Muscle layer of colon (tissue), 2 donors: ENCODE measurements at regions not wholly inside any gene's neighbourhood (a gene's known extent, or its start where the extent isn't known, plus 50 kb on each side); places are given as distances from the start of the nearest gene placed in this dataset.

Experiments
- H3K27ac ChIP-seq: one replicate; pipeline ENCODE4 v1.7.0; 2013; ENCODE audit warnings: low read depth, mild to moderate bottlenecking, low read length, moderate library complexity
- H3K27me3 ChIP-seq, 2 donors: one replicate each; pipeline ENCODE4 v1.7.0; 2013; ENCODE audit warnings: low read length in 2 of 2, mild to moderate bottlenecking in 2 of 2; ENCODE audit not compliant: insufficient read depth in 2 of 2, control insufficient read depth in 1 of 2
- H3K36me3 ChIP-seq: one replicate; pipeline ENCODE4 v1.7.0; 2013; ENCODE audit warnings: mild to moderate bottlenecking, low read length; ENCODE audit not compliant: insufficient read depth
- H3K4me1 ChIP-seq: one replicate; pipeline ENCODE4 v1.7.0; 2013; ENCODE audit warnings: mild to moderate bottlenecking, low read length; ENCODE audit not compliant: insufficient read depth
- H3K4me3 ChIP-seq, 2 donors: one replicate each; pipeline ENCODE4 v1.7.0; 2013; ENCODE audit warnings: low read length in 2 of 2, low read depth in 1 of 2, mild to moderate bottlenecking in 1 of 2, moderate library complexity in 1 of 2
- H3K9ac ChIP-seq: one replicate; pipeline ENCODE4 v1.7.0; 2013; ENCODE audit warnings: low read length
- H3K9me3 ChIP-seq: one replicate; pipeline ENCODE4 v1.7.0; 2013; ENCODE audit warnings: mild to moderate bottlenecking, low read length
- donor health status: abdominal sarcoma.
- donor health status: Adenocarcinoma of cecum.

- H3K9ac ChIP-seq = no peak overlapping the region
- peaks cover 37% of the 10 kb centered on the region for H3K4me1 ChIP-seq
- no peak overlapping the region for H3K27ac ChIP-seq
These were observed 240.0 kb downstream of the LOXHD1 start for GRCh38 chr18:46416706-46417638.

DNA sequence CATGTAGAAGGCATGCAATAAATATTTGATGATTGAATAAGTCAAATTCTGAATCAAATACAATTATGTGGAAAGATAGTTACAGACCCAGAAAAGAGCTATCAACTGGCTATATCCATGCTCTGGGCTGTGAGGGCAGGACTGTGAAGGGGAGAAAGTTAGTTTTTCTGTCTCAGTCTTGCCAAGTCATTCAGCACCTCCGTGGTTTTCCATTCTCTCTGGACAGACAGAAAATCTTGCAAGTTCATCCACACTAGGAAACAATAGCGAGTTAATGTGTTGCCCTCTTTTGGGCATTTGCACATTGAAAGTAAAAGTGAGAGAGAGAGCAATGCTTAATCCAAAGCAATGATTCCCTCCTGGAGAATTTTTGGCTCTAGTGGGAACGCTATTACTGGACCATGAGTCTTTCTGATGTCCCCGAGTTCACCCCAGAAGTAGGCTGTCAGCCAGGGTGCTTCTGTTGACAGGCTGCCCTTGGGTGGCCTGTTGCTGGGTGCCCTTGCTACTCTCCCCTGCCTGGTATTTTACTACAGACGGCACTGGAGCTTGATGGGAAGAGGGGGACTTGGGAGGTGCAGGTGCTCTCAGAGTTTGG is 238.3 kb downstream of the LOXHD1 start:
- Histone ChIP-seq H3K36me3 (no peaks in the 10 kb centered on the region), H3K27me3 (no peaks in the 10 kb centered on the region), H3K9ac (no peak overlapping the region), H3K4me3 (no peak overlapping the region), H3K4me1 (peaks cover 19% of the 10 kb centered on the region), H3K27ac (peak overlapping the region; percentile 6), H3K9me3 (no peaks in the 10 kb centered on the region)

More at GRCh38 chr18:46416706-46417638, 240.0 kb downstream of the LOXHD1 start:
- H3K36me3 ChIP-seq = no peaks in the 10 kb centered on the region
- no peaks in the 10 kb centered on the region for H3K9me3 ChIP-seq
- no peak overlapping the region for H3K4me3 ChIP-seq
- H3K27me3 ChIP-seq = no peaks in the 10 kb centered on the region

GRCh38 chr18:46419391-46420141 is 237.5 kb downstream of the LOXHD1 start:
- no peak overlapping the region for H3K9ac ChIP-seq
- peak overlapping the region; percentile 6 for H3K27ac ChIP-seq

GRCh38 chr18:46421973-46422551 is 235.0 kb downstream of the LOXHD1 start:
- no peaks in the 10 kb centered on the region for H3K36me3 ChIP-seq
- no peaks in the 10 kb centered on the region for H3K27me3 ChIP-seq
- H3K4me3 ChIP-seq = no peak overlapping the region
- H3K4me1 ChIP-seq = peaks cover 13% of the 10 kb centered on the region
- H3K9ac ChIP-seq = no peak overlapping the region
- no peak overlapping the region for H3K27ac ChIP-seq
- no peaks in the 10 kb centered on the region for H3K9me3 ChIP-seq

More at GRCh38 chr18:46419391-46420141, 237.5 kb downstream of the LOXHD1 start:
- H3K27me3 ChIP-seq = no peaks in the 10 kb centered on the region
- H3K9me3 ChIP-seq = no peaks in the 10 kb centered on the region
- no peak overlapping the region for H3K4me3 ChIP-seq
- no peaks in the 10 kb centered on the region for H3K36me3 ChIP-seq
- H3K4me1 ChIP-seq = peaks cover 13% of the 10 kb centered on the region

DNA sequence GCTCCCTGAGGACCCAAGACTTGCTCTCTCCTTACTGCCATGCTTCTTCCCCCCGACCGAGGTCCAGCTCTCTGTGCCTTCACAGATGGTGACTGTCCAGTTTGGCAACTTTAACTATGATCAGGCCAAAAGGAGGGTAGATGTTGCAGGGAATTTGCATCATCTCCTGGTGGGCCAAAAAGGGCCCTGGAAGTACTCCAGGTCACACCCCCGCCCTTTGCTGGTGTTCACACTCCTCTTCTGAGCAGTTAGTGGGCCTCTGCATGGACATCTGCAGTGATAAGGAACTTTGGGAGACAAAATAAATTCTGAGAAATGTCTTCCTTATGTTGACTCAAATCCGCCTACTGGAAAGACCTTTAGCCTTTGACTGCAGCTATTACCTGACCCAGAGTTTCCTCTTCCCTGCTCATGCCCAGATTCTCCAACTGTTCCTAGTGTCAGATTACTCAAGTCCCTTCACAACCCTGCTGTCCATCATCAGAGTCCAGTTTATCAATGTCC is 234.4 kb downstream of the LOXHD1 start:
- H3K4me1 ChIP-seq = peaks cover 13% of the 10 kb centered on the region
- no peak overlapping the region for H3K4me3 ChIP-seq
- no peaks in the 10 kb centered on the region for H3K36me3 ChIP-seq
- no peak overlapping the region for H3K9ac ChIP-seq
- no peak overlapping the region for H3K27ac ChIP-seq
- no peaks in the 10 kb centered on the region for H3K9me3 ChIP-seq
- H3K27me3 ChIP-seq = no peaks in the 10 kb centered on the region

- Histone ChIP-seq H3K4me3 (no peak overlapping the region), H3K4me1 (peaks cover 13% of the 10 kb centered on the region), H3K9me3 (no peaks in the 10 kb centered on the region), H3K36me3 (no peaks in the 10 kb centered on the region), H3K9ac (no peak overlapping the region), H3K27ac (no peak overlapping the region), H3K27me3 (no peaks in the 10 kb centered on the region)
These were observed 233.7 kb downstream of the LOXHD1 start for GRCh38 chr18:46423226-46423805.

GRCh38 chr18:46424898-46425297 is 232.1 kb downstream of the LOXHD1 start:
- H3K27me3 ChIP-seq = no peaks in the 10 kb centered on the region
- H3K9me3 ChIP-seq = no peaks in the 10 kb centered on the region
- no peak overlapping the region for H3K4me3 ChIP-seq
- no peaks in the 10 kb centered on the region for H3K36me3 ChIP-seq
- H3K4me1 ChIP-seq = no peaks in the 10 kb centered on the region
- no peak overlapping the region for H3K27ac ChIP-seq
- H3K9ac ChIP-seq = no peak overlapping the region

DNA sequence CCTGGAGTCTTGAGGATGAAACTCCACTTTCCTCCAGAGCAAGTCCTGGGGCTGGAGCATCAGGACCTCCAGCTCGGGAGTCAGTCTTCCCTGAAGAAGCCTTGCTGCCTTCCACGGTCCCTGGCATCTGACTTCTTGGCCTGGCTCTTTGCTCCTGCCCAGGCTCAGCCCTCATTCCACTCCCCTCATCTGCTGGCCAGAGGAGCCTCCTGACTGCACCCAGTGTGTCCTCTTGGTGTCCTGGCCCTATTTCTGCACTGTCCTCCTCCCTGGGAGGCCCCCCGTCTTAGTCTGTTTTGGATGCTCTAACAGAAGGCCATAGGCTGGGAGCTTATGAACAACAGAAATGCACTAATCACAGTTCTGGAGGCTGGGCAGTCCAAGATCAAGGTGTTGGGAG is 231.5 kb downstream of the LOXHD1 start:
- H3K4me1 ChIP-seq = no peaks in the 10 kb centered on the region
- no peak overlapping the region for H3K27ac ChIP-seq
- H3K4me3 ChIP-seq = no peak overlapping the region
- H3K36me3 ChIP-seq = no peaks in the 10 kb centered on the region
- no peak overlapping the region for H3K9ac ChIP-seq
- no peaks in the 10 kb centered on the region for H3K27me3 ChIP-seq
- no peaks in the 10 kb centered on the region for H3K9me3 ChIP-seq

DNA sequence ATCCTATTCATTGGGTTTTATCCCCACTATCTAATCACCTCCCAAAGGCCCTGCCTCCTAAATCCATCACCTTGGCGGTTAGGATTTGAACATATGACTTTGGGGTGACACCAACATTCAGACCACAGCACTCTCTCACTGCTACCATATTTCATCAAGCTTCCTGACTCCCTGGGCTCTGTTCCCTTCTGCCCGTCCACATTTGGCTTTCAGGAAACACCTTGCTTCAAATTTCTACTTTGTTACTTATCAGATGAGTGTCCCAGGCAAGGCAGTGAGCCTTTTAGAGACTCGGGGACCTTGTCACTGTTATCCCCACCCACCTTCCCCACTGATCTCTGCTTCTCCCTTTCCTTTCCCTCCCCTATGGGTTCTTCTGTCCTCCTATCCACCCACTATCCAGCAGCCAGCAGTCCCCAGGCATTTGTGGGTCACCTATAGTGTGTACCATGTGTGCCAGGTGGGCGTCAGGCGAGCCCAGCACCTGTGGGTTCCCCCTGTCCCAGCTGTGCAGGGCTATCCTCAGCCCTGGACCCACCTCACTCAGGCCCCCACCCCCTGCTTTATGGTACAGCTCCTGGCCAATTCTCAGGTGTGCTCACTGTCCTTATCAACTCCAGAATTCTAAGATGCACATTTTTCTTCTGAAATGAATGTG is 230.9 kb downstream of the LOXHD1 start:
- H3K9ac ChIP-seq = no peak overlapping the region
- no peaks in the 10 kb centered on the region for H3K36me3 ChIP-seq
- no peak overlapping the region for H3K4me3 ChIP-seq
- H3K27ac ChIP-seq = no peak overlapping the region
- no peaks in the 10 kb centered on the region for H3K4me1 ChIP-seq
- no peaks in the 10 kb centered on the region for H3K27me3 ChIP-seq
- no peaks in the 10 kb centered on the region for H3K9me3 ChIP-seq

- H3K27ac ChIP-seq = no peak overlapping the region
- no peaks in the 10 kb centered on the region for H3K36me3 ChIP-seq
- no peaks in the 10 kb centered on the region for H3K4me1 ChIP-seq
- no peak overlapping the region for H3K9ac ChIP-seq
- no peaks in the 10 kb centered on the region for H3K9me3 ChIP-seq
- no peak overlapping the region for H3K4me3 ChIP-seq
- no peaks in the 10 kb centered on the region for H3K27me3 ChIP-seq
These were observed 230.4 kb downstream of the LOXHD1 start for GRCh38 chr18:46426679-46427047.
